GM12878 (cell line): ENCODE measurements at regions not wholly inside any gene's neighbourhood (a gene's known extent, or its start where the extent isn't known, plus 50 kb on each side); places are given as distances from the start of the nearest gene placed in this dataset.

Experiments
- ATAC-seq: fragments of 200-7000 bp; cut with Tn5 transposase; 3 replicates; pipeline ENCODE4 v1.9.1; 2020; ENCODE audit warnings: mild to moderate bottlenecking, moderate library complexity
- BruUV-seq: library from RNA; stranded (reverse); fragments of 400-500 nt; replicated peaks from 2 replicates; lab custom pipeline; 2021; lab: Mats Ljungman, UMichigan
- CTCF ChIA-PET: fragments of 300-600 bp; sonication (Branson Sonifier 250); formaldehyde crosslinking; extraction: SDS; loops from one replicate; lab custom pipeline; 2021; ENCODE audit warnings: inconsistent platforms; lab: Yijun Ruan, JAX
- POLR2A ChIA-PET: fragments of 350-600 bp; formaldehyde crosslinking; extraction: SDS; loops from one replicate; lab custom pipeline; 2021; ENCODE audit warnings: inconsistent platforms; lab: Charles Lee
- RAD21 ChIA-PET: fragments of 300-600 bp; sonication (Branson Sonifier 250); formaldehyde crosslinking; loops from one replicate; lab custom pipeline; 2023; ENCODE audit warnings: antibody characterized with exemption; ENCODE audit not compliant: unreplicated experiment; lab: Charles Lee
- SMC1A ChIA-PET: fragments of 300-600 bp; sonication (Branson Sonifier 250); formaldehyde crosslinking; loops from one replicate; lab custom pipeline; 2023; ENCODE audit not compliant: unreplicated experiment, uncharacterized antibody; lab: Charles Lee
- DNase-seq: peaks from one replicate; pipeline ENCODE4 v3.0.0-alpha.2; 2011; ENCODE audit warnings: low read depth, low spot score
- FAIRE-seq: peaks from 3 replicates; lab custom pipeline; 2011; peaks lifted over from hg19 to GRCh38; lab: Jason Lieb, UNC
- H2AFZ ChIP-seq: 2 replicates; pipeline ENCODE4 v1.6.0; 2011; ENCODE audit warnings: low read depth, low read length, control low read depth; ENCODE audit not compliant: control insufficient read depth
- H3K27ac ChIP-seq: 2 replicates; pipeline ENCODE4 v1.5.1; 2011; ENCODE audit warnings: control low read depth; ENCODE audit not compliant: control insufficient read depth, insufficient read depth
- H3K27me3 ChIP-seq, 2 experiments: replicated peaks in 1 of 2; 2 replicates each; pipeline versions ENCODE4 v1.6.0 to v1.6.1; 2011; ENCODE audit warnings: low read length in 1 of 2; ENCODE audit not compliant: control insufficient read depth in 2 of 2, insufficient read depth in 2 of 2
- H3K36me3 ChIP-seq, 2 experiments: 2 replicates each; pipeline ENCODE4 v1.5.1; 2011; ENCODE audit warnings: low read length in 1 of 2; ENCODE audit not compliant: control insufficient read depth in 2 of 2, insufficient read depth in 2 of 2
- H3K4me1 ChIP-seq: 2 replicates; pipeline ENCODE4 v1.6.1; 2011; ENCODE audit warnings: mild to moderate bottlenecking, low read length, moderate library complexity, mixed read lengths; ENCODE audit not compliant: control insufficient read depth, insufficient read depth
- H3K4me2 ChIP-seq: 2 replicates; pipeline ENCODE4 v1.6.0; 2011; ENCODE audit warnings: control low read depth; ENCODE audit not compliant: control insufficient read depth, insufficient read depth
- H3K4me3 ChIP-seq: fragments of 200-600 bp; sonication (generic); 2 replicates; pipeline ENCODE4 v1.5.1; 2016
- H3K79me2 ChIP-seq: 2 replicates; pipeline ENCODE4 v1.6.0; 2011; ENCODE audit warnings: low read length; ENCODE audit not compliant: control insufficient read depth, insufficient read depth
- H3K9ac ChIP-seq: 2 replicates; pipeline ENCODE4 v1.8.0; 2011; ENCODE audit warnings: low read length, control low read depth, mixed read lengths; ENCODE audit not compliant: control insufficient read depth, insufficient read depth
- H3K9me3 ChIP-seq: replicated peaks from 3 replicates; pipeline ENCODE4 v1.5.1; 2011; ENCODE audit warnings: mild to moderate bottlenecking, low read length; ENCODE audit not compliant: control insufficient read depth, insufficient read depth
- H4K20me1 ChIP-seq: 2 replicates; pipeline ENCODE4 v1.6.0; 2011; ENCODE audit not compliant: control insufficient read depth, insufficient read depth
- HDAC6 ChIP-seq: fragments of 200-600 bp; sonication (generic); IDR thresholded peaks from one replicate; pipeline ENCODE4 v1.8.0; 2017; ENCODE audit warnings: antibody characterized with exemption; ENCODE audit not compliant: unreplicated experiment
- MEF2A ChIP-seq: IDR thresholded peaks from 2 replicates; pipeline ENCODE4 v1.6.1; 2011; ENCODE audit warnings: low read depth, mild to moderate bottlenecking, low read length, moderate library complexity; ENCODE audit not compliant: insufficient read depth
- WGBS: methylation state at CpG from one replicate; pipeline ENCODE4 v1.1.6; 2016; ENCODE audit warnings: low lambda C conversion rate; ENCODE audit not compliant: insufficient replicate concordance, insufficient coverage; ENCODE audit errors: missing lambda C conversion rate; 5-methylcytosine and 5-hydroxymethylcytosine counted together
- in situ Hi-C: fragments of 300-500 bp; cut with MboI; formaldehyde crosslinking; loops from 9 replicates; pipeline ENCODE4 v1.14.3; 2018; ENCODE audit warnings: mixed read lengths
- intact Hi-C: fragments of 100-400 bp; cut with micrococcal nuclease; formaldehyde crosslinking; loops from one replicate; pipeline ENCODE4 v1.14.2; 2022; ENCODE audit not compliant: unreplicated experiment
- TF ChIP-seq, protein P1 (sequence below): IDR thresholded peaks from 2 replicates; pipeline ENCODE4 v1.6.1; 2012; ENCODE audit warnings: low read length, inconsistent platforms

DNA sequence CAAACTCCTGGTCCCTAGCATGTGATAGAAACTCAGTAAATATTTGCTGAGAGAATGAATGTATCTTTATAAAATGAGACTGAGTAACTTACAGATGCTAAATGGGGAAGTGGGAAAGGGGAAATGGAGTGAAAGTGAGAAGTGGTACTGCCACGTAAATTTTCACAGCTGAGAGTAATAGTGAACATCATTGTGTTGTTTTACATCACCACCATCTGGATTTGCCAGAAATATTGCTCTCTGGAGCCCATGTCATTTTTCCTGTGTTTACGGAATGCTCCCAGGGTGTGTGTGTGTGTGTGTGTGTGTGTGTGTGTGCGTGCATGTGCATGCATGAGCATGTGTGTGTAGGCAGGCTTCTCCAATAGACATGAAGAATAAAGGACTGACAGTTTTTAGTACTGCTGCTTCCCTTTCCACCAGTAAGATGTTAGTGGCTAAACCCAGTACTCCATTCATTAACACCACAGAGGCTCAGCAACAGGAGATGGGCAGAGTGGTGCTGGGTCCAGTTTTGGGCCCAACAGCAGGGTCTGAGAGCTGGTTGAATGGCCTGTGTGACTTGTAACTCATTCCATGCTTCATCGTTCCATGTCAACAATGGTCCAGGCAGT, 57.3 kb downstream of the DIPK2A start (continued):
- TF ChIP-seq, protein P1, sequence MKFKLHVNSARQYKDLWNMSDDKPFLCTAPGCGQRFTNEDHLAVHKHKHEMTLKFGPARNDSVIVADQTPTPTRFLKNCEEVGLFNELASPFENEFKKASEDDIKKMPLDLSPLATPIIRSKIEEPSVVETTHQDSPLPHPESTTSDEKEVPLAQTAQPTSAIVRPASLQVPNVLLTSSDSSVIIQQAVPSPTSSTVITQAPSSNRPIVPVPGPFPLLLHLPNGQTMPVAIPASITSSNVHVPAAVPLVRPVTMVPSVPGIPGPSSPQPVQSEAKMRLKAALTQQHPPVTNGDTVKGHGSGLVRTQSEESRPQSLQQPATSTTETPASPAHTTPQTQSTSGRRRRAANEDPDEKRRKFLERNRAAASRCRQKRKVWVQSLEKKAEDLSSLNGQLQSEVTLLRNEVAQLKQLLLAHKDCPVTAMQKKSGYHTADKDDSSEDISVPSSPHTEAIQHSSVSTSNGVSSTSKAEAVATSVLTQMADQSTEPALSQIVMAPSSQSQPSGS, result peak; percentile 97

DNA sequence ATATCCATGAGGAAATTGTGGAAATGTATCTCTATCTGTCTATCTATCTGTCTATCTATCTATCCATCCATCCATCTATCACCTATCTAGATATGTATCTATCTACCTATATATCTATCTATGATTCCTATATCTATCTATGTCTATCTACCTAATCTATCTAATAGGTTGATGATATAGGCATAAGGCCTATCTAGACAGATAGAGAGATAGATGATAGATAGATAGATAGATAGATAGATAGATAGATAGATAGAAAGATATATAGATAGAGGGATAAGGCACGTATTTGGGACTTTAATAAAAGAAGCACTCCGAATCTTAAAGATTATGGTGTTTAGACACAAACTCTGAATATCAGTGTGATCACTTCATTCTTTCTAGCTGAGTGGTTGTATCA, 58.1 kb downstream of the DIPK2A start:
- BruUV-seq, result no TSS peak
- ATAC-seq (no peak), FAIRE-seq (no peak), DNase-seq (no peak)
- Histone ChIP-seq H3K9me3 (no peaks in the 10 kb centered on the region; the same call in 2 of the 3 replicates), H4K20me1 (no peaks in the 10 kb centered on the region), H3K27me3 (no peaks in the 10 kb centered on the region), H3K4me1 (peaks cover 33% of the 10 kb centered on the region), H3K4me2 (no peak overlapping the region), H2AFZ (no peak overlapping the region), H3K79me2 (no peaks in the 10 kb centered on the region), H3K4me3 (no peak overlapping the region), H3K27ac (no peak overlapping the region), H3K9ac (no peak overlapping the region), H3K36me3 (no peaks in the 10 kb centered on the region)
- TF ChIP-seq MEF2A (no peak), HDAC6 (no peak)
- in situ Hi-C loops, result no loop called here
- CTCF ChIA-PET, result interaction anchor here (0.6 to 2.3 kb wide), 3 partner anchors 53 to 353 kb away, joined by 3 to 9 read pairs (median 4); no protein-coding TSS in a partner anchor
- RAD21 ChIA-PET, result no interaction called here
- intact Hi-C loops, result loop anchor here (2.0 kb wide), 2 partner anchors 57 to 99 kb away; no protein-coding TSS in a partner anchor
- 96% methylated on average over 2 of the region's 2 CpGs for WGBS
- SMC1A ChIA-PET, result interaction anchor here (2.4 to 7.5 kb wide), 2 partner anchors 14 to 54 kb away, joined by 6 to 53 read pairs; no protein-coding TSS in a partner anchor
- POLR2A ChIA-PET, result no interaction called here
